Natural killer cell treated with Interleukin-12 subunit alpha and Interleukin-12 subunit beta and Interleukin-15 and Interleukin-18, amount 100 ng/mL, for 72 hours (primary cell): ENCODE measurements at regions not wholly inside any gene's neighbourhood (a gene's known extent, or its start where the extent isn't known, plus 50 kb on each side); places are given as distances from the start of the nearest gene placed in this dataset.
"Not testable (repeated sequence)": the region's sequence is repeated elsewhere in the genome, so short reads cannot be mapped to it uniquely, and the experiment has no call there.

Source experiments
- ATAC-seq, 2 donors: fragments of 150-1000 bp; cut with Tn5 transposase in 1 of 2; sonication (Bioruptor Pico), chemical (Tn5 transposase) in 1 of 2; 2 replicates each; pipeline ENCODE4 v1.10.0; 2021
- DNase-seq: peaks from one replicate; pipeline ENCODE4 v3.0.0; 2022; ENCODE audit warnings: low spot score
- H3K27ac Mint-ChIP-seq, 2 donors: 1 replicate in 1 of 2; 2 replicates in 1 of 2; pipeline ENCODE4 v1.8.0; 2022; ENCODE audit warnings: mixed read lengths in 2 of 2, mild to moderate bottlenecking in 1 of 2, moderate library complexity in 1 of 2
- H3K27me3 Mint-ChIP-seq, 2 donors: 1 replicate in 1 of 2; 2 replicates in 1 of 2; pipeline ENCODE4 v1.8.0; 2022; ENCODE audit warnings: mixed read lengths in 2 of 2
- H3K36me3 Mint-ChIP-seq: one replicate; pipeline ENCODE4 v1.8.0; 2022; ENCODE audit warnings: mixed read lengths
- H3K4me1 Mint-ChIP-seq, 2 donors: 1 replicate in 1 of 2; 2 replicates in 1 of 2; pipeline ENCODE4 v1.8.0; 2022; ENCODE audit warnings: low read depth in 2 of 2, mixed read lengths in 2 of 2, mild to moderate bottlenecking in 1 of 2
- H3K4me3 Mint-ChIP-seq: one replicate; pipeline ENCODE4 v1.8.0; 2022; ENCODE audit warnings: mixed read lengths
- H3K9me3 Mint-ChIP-seq: 2 replicates; pipeline ENCODE4 v1.8.0; 2022; ENCODE audit warnings: mixed read lengths

GRCh38 chr18:1797235-1797634 lies 774.1 kb downstream of the METTL4 start:
- no peaks in the 10 kb centered on the region for H3K36me3 Mint-ChIP-seq
- no peak overlapping the region for H3K4me3 Mint-ChIP-seq
- no peaks in the 10 kb centered on the region for H3K4me1 Mint-ChIP-seq
- peaks cover 10% of the 10 kb centered on the region for H3K9me3 Mint-ChIP-seq
- DNase-seq (no peak), ATAC-seq (no peak)
- no peak overlapping the region for H3K27ac Mint-ChIP-seq
- H3K27me3 Mint-ChIP-seq, result no peaks in the 10 kb centered on the region

DNA sequence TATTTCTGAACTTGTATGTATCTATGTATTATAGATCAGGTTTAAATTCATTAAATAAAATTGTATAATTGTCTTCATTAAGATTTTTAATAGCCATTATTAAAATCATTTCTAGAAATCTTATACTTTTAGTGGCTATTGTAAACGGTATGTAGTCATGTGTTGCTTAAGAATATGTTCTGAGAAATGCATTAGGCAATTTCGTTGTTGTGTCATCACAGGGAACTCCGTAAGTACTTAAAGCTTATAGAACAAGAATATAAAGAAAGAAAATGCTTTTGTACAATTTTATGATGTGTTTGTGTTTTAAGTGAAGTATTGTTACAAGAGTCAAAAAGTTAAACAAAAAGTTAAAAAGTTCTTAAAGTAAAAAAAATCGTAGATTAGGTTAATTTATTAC lies 765.8 kb downstream of the METTL4 start:
- Mint-ChIP-seq H3K4me1 (no peaks in the 10 kb centered on the region), H3K36me3 (no peaks in the 10 kb centered on the region), H3K27me3 (no peaks in the 10 kb centered on the region), H3K4me3 (no peak overlapping the region), H3K9me3 (peaks cover 4% of the 10 kb centered on the region), H3K27ac (no peak overlapping the region)
- ATAC-seq (no peak), DNase-seq (no peak)

DNA sequence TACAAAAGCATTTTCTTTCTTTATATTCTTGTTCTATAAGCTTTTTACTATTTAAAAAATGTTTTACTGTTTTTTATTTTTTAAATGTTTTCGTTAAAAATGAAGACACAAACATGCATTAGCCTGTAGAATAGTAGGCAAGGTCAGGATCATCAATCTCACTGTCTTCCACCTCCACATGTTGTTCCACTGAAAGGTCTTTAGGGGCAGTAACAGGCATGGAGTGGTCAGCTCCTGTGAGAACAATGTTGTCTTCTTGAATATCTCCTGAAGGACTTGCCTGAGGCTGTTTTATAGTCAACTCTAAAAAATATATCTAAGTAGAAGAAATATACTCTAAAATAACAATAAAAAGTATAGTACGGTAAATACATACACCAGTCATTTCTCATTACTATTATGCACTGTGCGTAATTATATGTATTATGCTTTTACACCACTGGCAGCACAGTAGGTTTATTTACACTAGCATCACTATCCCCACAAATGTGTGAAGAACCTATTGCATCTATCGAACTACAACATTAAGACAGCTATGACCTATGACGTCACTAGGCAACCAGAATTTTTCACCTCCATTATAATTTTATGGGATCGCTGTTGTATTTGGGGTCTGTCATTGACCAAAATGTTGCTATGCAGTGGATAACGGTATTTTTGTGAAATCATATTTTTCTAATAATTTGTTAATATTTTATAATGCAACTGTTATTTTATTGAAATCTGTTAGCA lies 764.3 kb downstream of the METTL4 start:
- Mint-ChIP-seq H3K4me1 (no peaks in the 10 kb centered on the region), H3K27ac (no peak overlapping the region), H3K36me3 (no peaks in the 10 kb centered on the region), H3K27me3 (no peaks in the 10 kb centered on the region), H3K4me3 (no peak overlapping the region), H3K9me3 (peaks cover 6% of the 10 kb centered on the region)
- no peak for DNase-seq
- ATAC-seq, result no peak

GRCh38 chr18:1811282-1811681 lies 760.0 kb downstream of the METTL4 start:
- Mint-ChIP-seq H3K27me3 (no peaks in the 10 kb centered on the region), H3K4me3 (no peak overlapping the region), H3K9me3 (peaks cover 9% of the 10 kb centered on the region), H3K36me3 (no peaks in the 10 kb centered on the region), H3K4me1 (no peaks in the 10 kb centered on the region), H3K27ac (no peak overlapping the region)
- no peak for DNase-seq
- no peak for ATAC-seq

DNA sequence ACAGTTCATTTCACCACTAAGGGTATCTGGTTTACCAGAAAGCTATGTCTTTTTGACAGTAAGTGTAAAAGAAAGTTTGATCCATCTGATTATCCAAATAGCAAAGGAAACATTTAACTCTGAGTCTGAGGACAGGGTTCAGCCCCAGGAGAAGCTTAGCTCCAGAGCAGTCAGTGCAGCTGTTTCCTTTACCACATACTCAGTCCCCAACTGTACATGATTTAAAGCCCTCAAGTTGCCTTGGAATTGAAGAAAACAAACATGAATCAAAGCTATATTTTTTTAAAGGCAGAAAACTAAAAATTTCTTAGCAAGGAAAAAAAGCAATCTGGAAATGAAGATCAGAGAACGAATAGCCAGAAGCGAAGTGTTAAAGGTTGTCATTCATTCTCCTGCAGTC lies 746.0 kb downstream of the METTL4 start:
- H3K4me1 Mint-ChIP-seq, result no peaks in the 10 kb centered on the region
- H3K27me3 Mint-ChIP-seq, result no peaks in the 10 kb centered on the region
- H3K36me3 Mint-ChIP-seq, result no peaks in the 10 kb centered on the region
- H3K9me3 Mint-ChIP-seq, result no peaks in the 10 kb centered on the region
- DNase-seq (no peak), ATAC-seq (no peak)
- H3K27ac Mint-ChIP-seq, result no peak overlapping the region
- no peak overlapping the region for H3K4me3 Mint-ChIP-seq

- no peaks in the 10 kb centered on the region for H3K36me3 Mint-ChIP-seq
- ATAC-seq (no peak), DNase-seq (no peak)
- no peak overlapping the region for H3K4me3 Mint-ChIP-seq
- H3K27ac Mint-ChIP-seq, result no peak overlapping the region
- no peaks in the 10 kb centered on the region for H3K27me3 Mint-ChIP-seq
- H3K4me1 Mint-ChIP-seq, result no peaks in the 10 kb centered on the region
- peaks cover 7% of the 10 kb centered on the region for H3K9me3 Mint-ChIP-seq
Measured at GRCh38 chr18:1840878-1841277, 730.4 kb downstream of the METTL4 start.

DNA sequence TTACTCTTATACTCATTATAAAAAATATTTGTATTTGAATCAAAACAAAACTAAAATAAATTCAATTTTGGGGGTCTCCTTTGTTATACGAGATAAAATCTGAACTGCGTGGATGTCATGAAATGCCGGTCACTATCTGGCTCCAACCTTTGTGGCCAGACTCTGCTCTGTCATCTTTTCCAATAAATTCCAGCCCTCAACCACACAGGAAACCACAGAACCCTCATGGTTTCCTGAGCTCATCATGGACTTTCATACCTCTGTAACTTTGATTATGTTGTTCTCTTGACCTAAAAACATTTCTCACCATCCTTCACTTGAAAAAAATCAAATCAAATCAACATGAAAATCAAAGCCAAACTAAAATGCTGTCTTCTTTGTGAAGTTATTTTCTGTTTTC lies 724.7 kb downstream of the METTL4 start:
- DNase-seq, result no peak

GRCh38 chr18:1848716-1849115 lies 722.6 kb downstream of the METTL4 start:
- peaks cover 0 to 4% of the 10 kb centered on the region in 2 donors for H3K4me1 Mint-ChIP-seq
- ATAC-seq (no peak), DNase-seq (no peak)
- H3K4me3 Mint-ChIP-seq, result no peak overlapping the region
- H3K9me3 Mint-ChIP-seq, result no peaks in the 10 kb centered on the region
- H3K36me3 Mint-ChIP-seq, result no peaks in the 10 kb centered on the region
- no peak overlapping the region for H3K27ac Mint-ChIP-seq
- H3K27me3 Mint-ChIP-seq, result no peaks in the 10 kb centered on the region

More for the DNA sequence above, 724.7 kb downstream of the METTL4 start:
- H3K36me3 Mint-ChIP-seq, result no peaks in the 10 kb centered on the region
- H3K27ac Mint-ChIP-seq, result no peak overlapping the region
- peaks cover 4% of the 10 kb centered on the region for H3K9me3 Mint-ChIP-seq
- H3K4me3 Mint-ChIP-seq, result no peak overlapping the region
- H3K27me3 Mint-ChIP-seq, result no peaks in the 10 kb centered on the region
- ATAC-seq, result no peak
- peaks cover 0 to 4% of the 10 kb centered on the region in 2 donors for H3K4me1 Mint-ChIP-seq

- no peak overlapping the region for H3K4me3 Mint-ChIP-seq
- H3K9me3 Mint-ChIP-seq, result no peaks in the 10 kb centered on the region
- ATAC-seq, result no peak
- no peak for DNase-seq
- peaks cover 0 to 4% of the 10 kb centered on the region in 2 donors for H3K4me1 Mint-ChIP-seq
- no peak overlapping the region for H3K27ac Mint-ChIP-seq
- no peaks in the 10 kb centered on the region for H3K36me3 Mint-ChIP-seq
- H3K27me3 Mint-ChIP-seq, result no peaks in the 10 kb centered on the region
Measured at GRCh38 chr18:1849386-1849785, 721.9 kb downstream of the METTL4 start.

- not testable (repeated sequence) for DNase-seq, H3K27ac Mint-ChIP-seq, H3K9me3 Mint-ChIP-seq, H3K4me3 Mint-ChIP-seq, ATAC-seq, H3K27me3 Mint-ChIP-seq, H3K4me1 Mint-ChIP-seq, H3K36me3 Mint-ChIP-seq
Measured at GRCh38 chr18:1857281-1857680, 714.0 kb downstream of the METTL4 start.

DNA sequence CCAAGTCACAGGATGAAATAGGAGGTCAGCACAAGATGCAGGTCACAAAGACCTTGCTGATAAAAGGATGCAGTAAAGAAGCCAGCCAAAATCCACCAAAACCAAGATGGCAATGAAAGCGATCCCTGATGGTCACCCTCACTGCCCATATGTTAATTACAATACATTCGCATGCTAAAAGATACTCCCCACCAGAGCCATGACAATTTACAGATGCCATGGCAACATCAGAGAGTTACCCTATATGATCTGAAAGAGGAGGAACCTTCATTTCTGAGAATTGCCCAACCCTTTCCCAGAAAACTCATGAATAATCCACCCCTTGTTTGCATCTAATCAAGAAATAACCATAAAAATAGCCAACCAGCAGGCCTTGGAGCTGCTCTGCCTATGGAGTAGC lies 709.8 kb downstream of the METTL4 start:
- no peak for ATAC-seq
- Mint-ChIP-seq H3K9me3 (peaks cover 5% of the 10 kb centered on the region), H3K36me3 (no peaks in the 10 kb centered on the region), H3K4me1 (no peaks in the 10 kb centered on the region), H3K27ac (no peak overlapping the region), H3K27me3 (no peaks in the 10 kb centered on the region), H3K4me3 (no peak overlapping the region)
- DNase-seq, result no peak

DNA sequence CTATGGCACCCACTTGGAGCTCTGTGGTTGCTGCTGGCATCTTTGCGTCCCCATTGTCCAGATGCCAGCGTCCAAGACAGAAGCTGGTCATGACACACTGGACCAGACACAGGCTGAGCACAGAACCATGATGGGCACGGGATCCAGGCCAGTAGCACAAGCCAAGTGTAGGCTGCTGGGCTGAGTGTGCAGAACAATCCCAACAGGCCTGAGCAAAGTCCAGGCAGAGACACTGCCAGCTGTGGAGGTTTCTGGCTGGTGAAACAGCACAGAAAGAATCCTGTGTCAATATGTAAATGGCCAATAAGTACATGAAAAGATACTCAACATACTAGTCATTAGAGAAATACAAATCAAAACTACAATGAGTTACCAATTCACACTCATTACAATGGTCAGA lies 705.4 kb downstream of the METTL4 start:
- no peak overlapping the region for H3K27ac Mint-ChIP-seq
- ATAC-seq, result no peak
- DNase-seq, result no peak
- H3K4me3 Mint-ChIP-seq, result no peak overlapping the region
- no peaks in the 10 kb centered on the region for H3K36me3 Mint-ChIP-seq
- peaks cover 5% of the 10 kb centered on the region for H3K9me3 Mint-ChIP-seq
- no peaks in the 10 kb centered on the region for H3K4me1 Mint-ChIP-seq
- H3K27me3 Mint-ChIP-seq, result no peaks in the 10 kb centered on the region

GRCh38 chr18:1872274-1872673 lies 699.0 kb downstream of the METTL4 start:
- Mint-ChIP-seq H3K27me3 (no peaks in the 10 kb centered on the region), H3K36me3 (no peaks in the 10 kb centered on the region)
- no peak for DNase-seq

DNA sequence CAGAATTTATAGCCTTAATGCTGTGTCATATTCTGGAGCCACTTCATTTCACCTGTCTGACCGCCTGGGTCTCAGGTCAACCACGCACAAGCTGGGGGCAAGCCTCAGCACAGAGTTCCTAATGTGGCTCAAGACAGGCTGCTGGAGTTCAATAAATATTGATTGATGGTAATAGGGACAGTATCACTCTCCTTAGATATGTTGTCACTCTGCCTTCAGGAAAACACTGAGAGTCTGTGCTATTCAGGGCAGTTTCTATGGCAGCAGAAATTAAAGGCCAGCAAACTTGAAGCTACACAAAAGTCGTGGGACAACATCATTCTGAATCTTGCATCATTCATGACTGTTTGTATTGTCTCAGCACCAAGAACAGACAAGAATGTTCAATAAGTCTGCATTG lies 696.1 kb downstream of the METTL4 start:
- Mint-ChIP-seq H3K27ac (no peak overlapping the region), H3K27me3 (no peaks in the 10 kb centered on the region), H3K4me1 (no peaks in the 10 kb centered on the region), H3K4me3 (no peak overlapping the region), H3K9me3 (peaks cover 3% of the 10 kb centered on the region), H3K36me3 (no peaks in the 10 kb centered on the region)
- ATAC-seq, result no peak
- no peak for DNase-seq

More at GRCh38 chr18:1872274-1872673, 699.0 kb downstream of the METTL4 start:
- H3K4me3 Mint-ChIP-seq, result no peak overlapping the region
- no peaks in the 10 kb centered on the region for H3K4me1 Mint-ChIP-seq
- no peak overlapping the region for H3K27ac Mint-ChIP-seq
- H3K9me3 Mint-ChIP-seq, result peaks cover 3% of the 10 kb centered on the region
- no peak for ATAC-seq

DNA sequence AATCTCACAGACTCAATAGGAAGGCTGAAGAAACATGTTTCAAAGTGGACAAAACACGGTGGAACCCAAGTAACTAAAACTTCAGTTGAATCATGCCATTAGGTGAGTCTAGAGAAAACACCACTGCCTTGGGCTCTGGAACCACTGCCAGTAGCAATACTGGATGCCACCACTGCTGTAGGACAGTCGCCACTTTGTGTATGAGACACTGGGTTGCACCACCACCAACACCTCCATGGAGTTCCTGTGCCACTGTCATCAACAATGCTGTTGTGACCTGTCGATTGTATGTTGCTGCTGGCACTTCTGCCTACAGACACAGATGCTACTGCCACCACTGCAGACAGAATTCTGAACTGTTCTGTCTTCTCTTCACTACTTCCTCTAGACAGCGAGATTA lies 686.7 kb downstream of the METTL4 start:
- no peaks in the 10 kb centered on the region for H3K4me1 Mint-ChIP-seq
- DNase-seq (no peak), ATAC-seq (no peak)
- no peaks in the 10 kb centered on the region for H3K9me3 Mint-ChIP-seq
- H3K36me3 Mint-ChIP-seq, result no peaks in the 10 kb centered on the region
- H3K4me3 Mint-ChIP-seq, result no peak overlapping the region
- no peak overlapping the region for H3K27ac Mint-ChIP-seq
- no peaks in the 10 kb centered on the region for H3K27me3 Mint-ChIP-seq
